SU-DHL-6 (cell line): ENCODE measurements at regions not wholly inside any gene's neighbourhood (a gene's known extent, or its start where the extent isn't known, plus 50 kb on each side); places are given as distances from the start of the nearest gene placed in this dataset.

Source experiments
- CTCF ChIP-seq: fragments of 200-600 bp; sonication (generic); IDR thresholded peaks from one replicate; pipeline ENCODE4 v1.5.1; 2017; ENCODE audit warnings: antibody characterized with exemption, mild to moderate bottlenecking, low read length, moderate library complexity; ENCODE audit not compliant: insufficient read depth, poor library complexity, severe bottlenecking
- EZH2phosphoT487 ChIP-seq: fragments of 200-600 bp; sonication (generic), shearing (Covaris generic); conservative IDR thresholded peaks from 2 replicates; pipeline ENCODE4 v1.6.1; 2018; ENCODE audit warnings: mild to moderate bottlenecking, antibody characterized with exemption, low read length, moderate library complexity, mixed read lengths

- TF ChIP-seq CTCF (no peak), EZH2phosphoT487 (no peak)
Measured at GRCh38 chr3:177487635-177488186, 290.4 kb upstream of the TBL1XR1 start.
